ENCODE measurements at regions not wholly inside any gene's neighbourhood (a gene's known extent, or its start where the extent isn't known, plus 50 kb on each side); places are given as distances from the start of the nearest gene placed in this dataset.
A peak's percentile ranks its signal among the peaks of the same experiment; 100 is the strongest.

- no peak for TF ChIP-seq CTCF (IDR thresholded peaks at IDR 0.05; ENCODE audit: insufficient read depth, missing control alignments)
- no peak for DNase-seq (ENCODE audit: insufficient read length, low spot score)
- FAIRE-seq: no peak
Observed at GRCh38 chr1:163523375-163524029, 201.7 kb downstream of the NUF2 start.

- no peak for DNase-seq (ENCODE audit: insufficient read length, low spot score)
- no peak for FAIRE-seq
- TF ChIP-seq CTCF (IDR thresholded peaks at IDR 0.05; ENCODE audit: insufficient read depth, missing control alignments): peak; percentile 67
Observed at GRCh38 chr1:163528710-163529348, 207.1 kb downstream of the NUF2 start.

- no peak for TF ChIP-seq CTCF (IDR thresholded peaks at IDR 0.05; ENCODE audit: insufficient read depth, missing control alignments)
- FAIRE-seq: no peak
- no peak for DNase-seq (ENCODE audit: insufficient read length, low spot score)
Observed at GRCh38 chr1:163531345-163531744, 209.6 kb downstream of the NUF2 start.

GRCh38 chr1:163535401-163535800 is 213.6 kb downstream of the NUF2 start:
- DNase-seq (ENCODE audit: insufficient read length, low spot score): no peak
- no peak for TF ChIP-seq CTCF (IDR thresholded peaks at IDR 0.05; ENCODE audit: insufficient read depth, missing control alignments)
- FAIRE-seq: no peak

- peak; percentile 90 for TF ChIP-seq CTCF (IDR thresholded peaks at IDR 0.05; ENCODE audit: insufficient read depth, missing control alignments)
- DNase-seq (ENCODE audit: insufficient read length, low spot score) (no peak), FAIRE-seq (peak; percentile 95)
Observed at GRCh38 chr1:163535807-163536206, 214.1 kb downstream of the NUF2 start.

- DNase-seq (ENCODE audit: insufficient read length, low spot score) (no peak), FAIRE-seq (peak; percentile 100)
- no peak for TF ChIP-seq CTCF (IDR thresholded peaks at IDR 0.05; ENCODE audit: insufficient read depth, missing control alignments)
Observed at GRCh38 chr1:163537809-163538208, 216.1 kb downstream of the NUF2 start.

GRCh38 chr1:163538667-163539066 is 216.9 kb downstream of the NUF2 start:
- FAIRE-seq (peak; percentile 92), DNase-seq (ENCODE audit: insufficient read length, low spot score) (no peak)
- TF ChIP-seq CTCF (IDR thresholded peaks at IDR 0.05; ENCODE audit: insufficient read depth, missing control alignments): no peak

Data from D721Med (cell line).